Endothelial cell of umbilical vein (primary cell): ENCODE measurements at regions not wholly inside any gene's neighbourhood (a gene's known extent, or its start where the extent isn't known, plus 50 kb on each side); places are given as distances from the start of the nearest gene placed in this dataset.
A peak's percentile ranks its signal among the peaks of the same experiment; 100 is the strongest.
"Not testable (repeated sequence)": the region's sequence is repeated elsewhere in the genome, so short reads cannot be mapped to it uniquely, and the experiment has no call there.

Source experiments
- BruUV-seq: library from RNA; stranded (reverse); fragments of 400-500 nt; replicated peaks from 2 replicates; lab custom pipeline; 2021; lab: Mats Ljungman, UMichigan
- CTCF ChIA-PET: fragments of 300-600, 350-600 bp; sonication (Branson Sonifier 250); formaldehyde crosslinking; loops from one replicate; lab custom pipeline; 2021; ENCODE audit warnings: antibody characterized with exemption, inconsistent platforms; lab: Charles Lee
- POLR2A ChIA-PET: fragments of 300-600, 350-600 bp; sonication (Branson Sonifier 250); formaldehyde crosslinking; loops from one replicate; lab custom pipeline; 2021; ENCODE audit warnings: antibody characterized with exemption, inconsistent platforms; lab: Charles Lee
- DNase-seq: peaks from one replicate; pipeline ENCODE4 v3.0.0-alpha.2; 2011; ENCODE audit warnings: low read depth, low spot score
- FAIRE-seq: peaks from 2 replicates; lab custom pipeline; 2011; peaks lifted over from hg19 to GRCh38; lab: Jason Lieb, UNC
- H2AFZ ChIP-seq: 2 replicates; pipeline ENCODE4 v1.6.0; 2012; ENCODE audit warnings: low read depth, low read length, control low read depth, inconsistent platforms
- H3K27ac ChIP-seq: 2 replicates; pipeline ENCODE4 v1.5.1; 2011; ENCODE audit warnings: low read depth, mild to moderate bottlenecking, control low read depth, low read length, moderate library complexity; ENCODE audit not compliant: insufficient read depth
- H3K27me3 ChIP-seq, 2 experiments: 2 replicates each; pipeline versions ENCODE4 v1.6.0 to v1.6.1; 2011; ENCODE audit warnings: low read length in 2 of 2, mixed read lengths in 1 of 2; ENCODE audit not compliant: control insufficient read depth in 2 of 2, insufficient read depth in 2 of 2
- H3K36me3 ChIP-seq, 2 experiments: 2 replicates in 1 of 2; 3 replicates in 1 of 2; pipeline ENCODE4 v1.5.1; 2011; ENCODE audit warnings: low read length in 2 of 2, mild to moderate bottlenecking in 1 of 2, moderate library complexity in 1 of 2; ENCODE audit not compliant: control insufficient read depth in 2 of 2, insufficient read depth in 2 of 2; ENCODE audit errors: extremely low read depth in 1 of 2
- H3K4me1 ChIP-seq: 3 replicates; pipeline ENCODE4 v1.5.1; 2011; ENCODE audit warnings: mild to moderate bottlenecking, low read length; ENCODE audit not compliant: control insufficient read depth, insufficient read depth; ENCODE audit errors: extremely low read depth
- H3K4me2 ChIP-seq: 2 replicates; pipeline ENCODE4 v1.6.1; 2011; ENCODE audit warnings: low read length, control low read depth, mixed read lengths; ENCODE audit not compliant: insufficient read depth
- H3K4me3 ChIP-seq, 3 experiments: fragments of 200-600 bp in 1 of 3; sonication (generic), shearing (Covaris generic) in 1 of 3; replicated peaks in 1 of 3; 2 replicates each; pipeline ENCODE4 v1.5.1; 2011 to 2016; ENCODE audit warnings: control low read depth in 3 of 3, low read length in 3 of 3, mild to moderate bottlenecking in 2 of 3, inconsistent platforms in 1 of 3, low read depth in 1 of 3, moderate library complexity in 1 of 3; ENCODE audit not compliant: insufficient read depth in 1 of 3
- H3K79me2 ChIP-seq: 2 replicates; pipeline ENCODE4 v1.6.0; 2012; ENCODE audit warnings: low read length, inconsistent platforms; ENCODE audit not compliant: control insufficient read depth, insufficient read depth
- H3K9ac ChIP-seq: replicated peaks from 2 replicates; pipeline ENCODE3; 2011; ENCODE audit warnings: low read length, control low read depth; ENCODE audit not compliant: insufficient read depth; ENCODE audit errors: extremely low read depth
- H3K9me1 ChIP-seq: replicated peaks from 3 replicates; pipeline ENCODE4 v1.6.0; 2011; ENCODE audit warnings: mild to moderate bottlenecking, low read length; ENCODE audit not compliant: control insufficient read depth, insufficient read depth; ENCODE audit errors: extremely low read depth
- H3K9me3 ChIP-seq: replicated peaks from 2 replicates; pipeline ENCODE4 v1.5.1; 2012; ENCODE audit warnings: low read length, inconsistent platforms; ENCODE audit not compliant: control insufficient read depth, insufficient read depth
- H4K20me1 ChIP-seq: replicated peaks from 2 replicates; pipeline ENCODE3; 2011; ENCODE audit warnings: mild to moderate bottlenecking, low read length; ENCODE audit not compliant: control insufficient read depth, insufficient read depth; ENCODE audit errors: extremely low read depth
- dilution Hi-C: fragments of 300-500 bp; cut with MboI; formaldehyde crosslinking; loops from one replicate; pipeline ENCODE4 v1.15.0; 2019; ENCODE audit warnings: low sequenced_read_pairs; ENCODE audit not compliant: extremely low pct_ligation_motif_present
- intact Hi-C: fragments of 100-400 bp; cut with micrococcal nuclease; formaldehyde crosslinking; loops from one replicate; pipeline ENCODE4 v1.10.0; 2022

DNA sequence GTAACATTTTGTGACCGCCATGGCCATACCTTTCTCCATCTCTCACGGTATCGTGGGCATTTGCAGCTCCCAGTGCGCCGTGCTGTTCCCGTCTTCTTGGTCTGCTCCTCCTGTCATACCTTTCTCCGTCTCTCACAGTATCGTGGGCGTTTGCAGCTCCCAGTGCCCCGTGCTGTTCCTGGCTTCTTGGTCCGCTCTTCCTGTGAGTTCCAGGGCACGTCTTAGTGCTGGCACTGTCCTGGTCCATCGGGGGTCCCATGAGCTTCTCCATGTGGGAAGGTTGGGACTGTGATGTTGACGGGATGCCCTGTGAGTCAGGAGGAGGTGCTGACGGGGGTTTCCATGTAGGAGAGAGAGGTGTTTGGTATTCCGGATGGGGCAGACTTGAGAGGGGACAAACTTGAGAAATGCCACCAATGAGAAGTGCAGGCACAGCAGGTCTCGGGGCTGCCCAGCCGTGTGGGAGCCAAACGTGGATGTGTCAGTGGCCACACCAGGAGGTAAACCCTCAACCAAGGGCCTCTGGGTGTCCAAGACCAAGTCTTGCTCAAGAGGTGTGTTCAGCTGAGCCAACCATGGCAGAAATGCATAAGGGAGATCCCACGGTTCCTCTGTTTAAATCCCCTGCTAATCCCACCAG, 84.7 kb upstream of the TNK2 start:
- POLR2A ChIA-PET, FAIRE-seq, CTCF ChIA-PET: not testable (repeated sequence)

DNA sequence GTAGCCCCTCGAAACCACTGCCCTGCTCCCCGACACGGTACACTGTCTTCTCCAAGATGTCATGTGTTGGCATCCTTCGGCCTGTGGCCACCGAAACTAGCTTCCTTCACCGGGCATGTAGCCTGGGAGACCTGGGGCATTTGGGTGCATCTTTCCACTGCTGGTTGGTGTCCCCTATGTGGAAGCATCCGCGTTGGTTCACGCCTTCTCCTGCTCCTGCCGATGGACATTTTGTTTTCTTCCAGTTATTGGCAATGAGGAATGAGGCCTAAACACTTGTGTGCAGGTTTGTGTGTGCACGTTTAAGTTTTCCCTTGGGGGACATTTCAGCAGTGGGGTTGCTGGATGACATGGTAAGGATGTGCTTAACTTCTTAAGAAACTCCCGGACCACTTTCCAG, 83.6 kb upstream of the TNK2 start:
- H3K27me3 ChIP-seq, H3K79me2 ChIP-seq, FAIRE-seq, H2AFZ ChIP-seq, H4K20me1 ChIP-seq, H3K4me3 ChIP-seq, POLR2A ChIA-PET, dilution Hi-C loops, H3K9me3 ChIP-seq, H3K4me2 ChIP-seq, CTCF ChIA-PET, DNase-seq, H3K4me1 ChIP-seq, H3K36me3 ChIP-seq, H3K9me1 ChIP-seq, H3K27ac ChIP-seq, BruUV-seq, H3K9ac ChIP-seq: not testable (repeated sequence)
- intact Hi-C loops: loop anchor here (5.0 kb wide), 1 partner anchor 140 kb away; no protein-coding TSS in a partner anchor

More for the DNA sequence above, 84.7 kb upstream of the TNK2 start:
- DNase-seq, H3K27ac ChIP-seq, H3K79me2 ChIP-seq, H3K4me3 ChIP-seq, H2AFZ ChIP-seq, BruUV-seq, dilution Hi-C loops, H3K9ac ChIP-seq, H3K4me2 ChIP-seq, H4K20me1 ChIP-seq, H3K27me3 ChIP-seq, H3K36me3 ChIP-seq, H3K9me3 ChIP-seq, H3K9me1 ChIP-seq, H3K4me1 ChIP-seq: not testable (repeated sequence)
- intact Hi-C loops: loop anchor here (5.0 kb wide), 1 partner anchor 141 kb away; no protein-coding TSS in a partner anchor

DNA sequence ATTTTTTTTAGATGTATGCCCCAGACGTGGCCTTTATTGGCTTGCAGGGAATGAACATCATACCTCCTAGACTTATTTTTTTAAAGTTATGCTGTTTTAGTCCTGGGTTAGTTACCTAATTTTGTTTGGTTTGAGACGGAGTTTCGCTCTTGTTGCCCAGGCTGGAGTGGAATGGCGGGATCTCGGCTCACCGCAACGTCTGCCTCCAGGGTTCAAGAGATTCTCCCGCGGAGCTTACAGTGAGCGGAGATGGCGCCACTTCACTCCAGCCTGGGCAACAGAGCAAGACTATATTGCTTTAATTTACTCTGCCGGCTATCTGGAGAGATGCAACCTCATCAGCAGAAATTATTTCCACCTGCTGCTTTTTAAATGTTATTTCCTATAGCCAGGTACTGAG, 82.9 kb upstream of the TNK2 start:
- dilution Hi-C loops, H3K27ac ChIP-seq, H3K4me3 ChIP-seq, H3K27me3 ChIP-seq, FAIRE-seq, H3K36me3 ChIP-seq, H4K20me1 ChIP-seq, DNase-seq, BruUV-seq, H3K4me2 ChIP-seq, H3K9me1 ChIP-seq, H3K4me1 ChIP-seq, H2AFZ ChIP-seq, H3K9me3 ChIP-seq, POLR2A ChIA-PET, H3K79me2 ChIP-seq, CTCF ChIA-PET, H3K9ac ChIP-seq: not testable (repeated sequence)
- intact Hi-C loops: loop anchor here (5.0 kb wide), 1 partner anchor 139 kb away; no protein-coding TSS in a partner anchor

DNA sequence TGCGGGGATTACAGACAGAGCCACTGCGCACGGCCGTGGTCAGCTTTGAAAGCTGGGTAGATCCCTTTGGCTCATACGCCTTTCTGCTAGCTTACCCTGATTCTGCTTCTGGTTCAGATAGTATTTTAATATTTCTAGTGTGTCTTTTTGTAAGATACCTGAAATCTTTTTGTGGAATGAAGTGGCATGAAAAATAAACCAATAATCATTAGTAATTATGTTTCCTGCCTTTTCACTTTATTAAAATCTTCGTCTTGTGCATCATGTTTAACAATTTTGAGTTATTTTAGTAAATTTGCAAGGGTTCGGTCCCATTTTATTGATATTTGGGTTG, 82.5 kb upstream of the TNK2 start:
- FAIRE-seq, H3K4me1 ChIP-seq, H4K20me1 ChIP-seq, H3K27ac ChIP-seq, CTCF ChIA-PET, H3K4me2 ChIP-seq, H3K27me3 ChIP-seq, H3K36me3 ChIP-seq, POLR2A ChIA-PET, dilution Hi-C loops, H3K9ac ChIP-seq, BruUV-seq, DNase-seq, H3K9me1 ChIP-seq, H3K9me3 ChIP-seq, H3K79me2 ChIP-seq: not testable (repeated sequence)
- Histone ChIP-seq H3K4me3 (peak overlapping the region in 1 of 3 experiments; percentile 44), H2AFZ (peak overlapping the region; percentile 91)
- intact Hi-C loops: loop anchor here (5.0 kb wide), 1 partner anchor 139 kb away; no protein-coding TSS in a partner anchor
